RWPE2 (cell line): ENCODE measurements at regions not wholly inside any gene's neighbourhood (a gene's known extent, or its start where the extent isn't known, plus 50 kb on each side); places are given as distances from the start of the nearest gene placed in this dataset.

ENCODE experiments used
- ATAC-seq: fragments of 200-7000 bp; cut with Tn5 transposase; 3 replicates; pipeline ENCODE4 v1.9.1; 2021; ENCODE audit warnings: low read depth
- DNase-seq: peaks from one replicate; pipeline ENCODE4 v3.0.0-alpha.2; 2020; ENCODE audit warnings: low spot score
- H3K27ac ChIP-seq: fragments of 450-650 bp; 2 replicates; pipeline ENCODE4 v1.5.1; 2017; ENCODE audit warnings: mild to moderate bottlenecking; ENCODE audit not compliant: poor library complexity, severe bottlenecking
- H3K27me3 ChIP-seq: fragments of 250-450 bp; sonication (Bioruptor Pico); 2 replicates; pipeline ENCODE4 v1.5.1; 2021; ENCODE audit warnings: mild to moderate bottlenecking, moderate library complexity; ENCODE audit not compliant: insufficient read depth, poor library complexity, severe bottlenecking
- H3K36me3 ChIP-seq: fragments of 250-450 bp; sonication (Bioruptor Pico); 2 replicates; pipeline ENCODE4 v1.5.1; 2020; ENCODE audit warnings: low read depth, mild to moderate bottlenecking, moderate library complexity
- H3K4me1 ChIP-seq: fragments of 250-450 bp; sonication (Bioruptor Pico); 2 replicates; pipeline ENCODE4 v1.5.1; 2021; ENCODE audit warnings: mild to moderate bottlenecking, moderate library complexity; ENCODE audit not compliant: insufficient read depth, poor library complexity, severe bottlenecking
- H3K4me3 ChIP-seq: fragments of 250-450 bp; sonication (Bioruptor Pico); 2 replicates; pipeline ENCODE4 v1.5.1; 2021; ENCODE audit warnings: mild to moderate bottlenecking, moderate library complexity; ENCODE audit not compliant: severe bottlenecking
- H3K9me3 ChIP-seq: fragments of 250-450 bp; sonication (Bioruptor Pico); 2 replicates; pipeline ENCODE4 v1.5.1; 2021; ENCODE audit warnings: mild to moderate bottlenecking, moderate library complexity; ENCODE audit not compliant: severe bottlenecking
- CTCF ChIP-seq: fragments of 450-650 bp; IDR thresholded peaks from one replicate; pipeline ENCODE4 v1.5.1; 2017; ENCODE audit warnings: mild to moderate bottlenecking, moderate library complexity; ENCODE audit not compliant: poor library complexity, severe bottlenecking

GRCh38 chr14:101199028-101199770 is 295.7 kb upstream of the RTL1 start:
- TF ChIP-seq CTCF = no peak
- Histone ChIP-seq H3K4me3 (no peak overlapping the region), H3K4me1 (no peaks in the 10 kb centered on the region), H3K36me3 (no peaks in the 10 kb centered on the region), H3K9me3 (no peaks in the 10 kb centered on the region), H3K27me3 (no peaks in the 10 kb centered on the region), H3K27ac (no peak overlapping the region)
- ATAC-seq (no peak), DNase-seq (peak; percentile 31)

- DNase-seq (peak; percentile 32), ATAC-seq (no peak)
- TF ChIP-seq CTCF = no peak
- Histone ChIP-seq H3K4me3 (no peak overlapping the region), H3K27ac (no peak overlapping the region), H3K4me1 (no peaks in the 10 kb centered on the region), H3K27me3 (no peaks in the 10 kb centered on the region), H3K9me3 (no peaks in the 10 kb centered on the region), H3K36me3 (no peaks in the 10 kb centered on the region)
These were observed 296.6 kb upstream of the RTL1 start for GRCh38 chr14:101200008-101200649.

- ATAC-seq = no peak
- H3K4me1 ChIP-seq = no peaks in the 10 kb centered on the region
- no peaks in the 10 kb centered on the region for H3K27me3 ChIP-seq
- no peaks in the 10 kb centered on the region for H3K9me3 ChIP-seq
- no peaks in the 10 kb centered on the region for H3K36me3 ChIP-seq
- no peak overlapping the region for H3K27ac ChIP-seq
- peak; percentile 44 for DNase-seq
- TF ChIP-seq CTCF = no peak
- H3K4me3 ChIP-seq = no peak overlapping the region
These were observed 297.4 kb upstream of the RTL1 start for GRCh38 chr14:101200650-101201516.

- ATAC-seq (no peak), DNase-seq (peak; percentile 42)
- Histone ChIP-seq H3K4me3 (no peak overlapping the region), H3K36me3 (no peaks in the 10 kb centered on the region), H3K9me3 (peaks cover under 1% of the 10 kb centered on the region), H3K27ac (no peak overlapping the region), H3K4me1 (no peaks in the 10 kb centered on the region), H3K27me3 (no peaks in the 10 kb centered on the region)
- no peak for TF ChIP-seq CTCF
These were observed 298.1 kb upstream of the RTL1 start for GRCh38 chr14:101201535-101202151.
